ENCODE measurements at regions not wholly inside any gene's neighbourhood (a gene's known extent, or its start where the extent isn't known, plus 50 kb on each side); places are given as distances from the start of the nearest gene placed in this dataset.
"Not testable (repeated sequence)": the region's sequence is repeated elsewhere in the genome, so short reads cannot be mapped to it uniquely, and the experiment has no call there.

DNA sequence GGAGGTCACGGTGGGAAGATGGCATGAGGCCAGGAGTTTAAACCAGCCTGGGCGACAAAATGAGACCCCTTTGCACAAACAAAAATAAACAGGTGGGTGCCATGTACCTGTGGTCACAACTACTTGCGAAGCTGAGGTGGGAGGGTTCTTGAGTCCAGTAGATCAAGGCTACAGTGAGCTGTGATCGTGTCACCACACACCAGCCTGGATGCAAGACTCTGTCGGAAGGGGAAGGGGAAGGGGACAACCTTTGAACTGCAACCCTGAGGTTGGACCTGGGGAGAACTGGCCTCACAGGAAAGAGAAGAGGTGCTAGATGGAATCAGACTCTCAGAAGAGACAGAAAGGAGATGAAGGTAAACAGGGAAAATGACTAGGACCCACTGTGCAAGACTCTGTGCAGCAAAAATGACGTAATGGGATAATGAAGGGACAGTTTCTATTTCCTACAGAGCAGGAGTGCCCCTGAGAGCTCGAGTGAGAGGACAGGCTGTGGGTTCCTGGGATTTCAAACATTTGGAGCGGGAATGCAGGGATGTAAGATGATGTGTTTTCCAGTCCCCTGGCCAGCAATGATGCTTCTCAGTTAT is 131.0 kb upstream of the GRK3 start:
- not testable (repeated sequence) for H3K36me3 ChIP-seq (ENCODE audit: control insufficient read depth, insufficient read depth, low read length); DNase-seq; H3K4me1 ChIP-seq (ENCODE audit: control insufficient read depth, insufficient read depth, low read length); H3K9me3 ChIP-seq (replicated peaks; ENCODE audit: control insufficient read depth, low read depth, low read length); H3K27me3 ChIP-seq (ENCODE audit: control insufficient read depth, insufficient read depth, low read length); H3K27ac ChIP-seq (ENCODE audit: low read length); H3K4me3 ChIP-seq (ENCODE audit: low read length)
- 47% methylated on average over 4 of the region's 8 CpGs for WGBS (ENCODE audit: insufficient coverage)

DNA sequence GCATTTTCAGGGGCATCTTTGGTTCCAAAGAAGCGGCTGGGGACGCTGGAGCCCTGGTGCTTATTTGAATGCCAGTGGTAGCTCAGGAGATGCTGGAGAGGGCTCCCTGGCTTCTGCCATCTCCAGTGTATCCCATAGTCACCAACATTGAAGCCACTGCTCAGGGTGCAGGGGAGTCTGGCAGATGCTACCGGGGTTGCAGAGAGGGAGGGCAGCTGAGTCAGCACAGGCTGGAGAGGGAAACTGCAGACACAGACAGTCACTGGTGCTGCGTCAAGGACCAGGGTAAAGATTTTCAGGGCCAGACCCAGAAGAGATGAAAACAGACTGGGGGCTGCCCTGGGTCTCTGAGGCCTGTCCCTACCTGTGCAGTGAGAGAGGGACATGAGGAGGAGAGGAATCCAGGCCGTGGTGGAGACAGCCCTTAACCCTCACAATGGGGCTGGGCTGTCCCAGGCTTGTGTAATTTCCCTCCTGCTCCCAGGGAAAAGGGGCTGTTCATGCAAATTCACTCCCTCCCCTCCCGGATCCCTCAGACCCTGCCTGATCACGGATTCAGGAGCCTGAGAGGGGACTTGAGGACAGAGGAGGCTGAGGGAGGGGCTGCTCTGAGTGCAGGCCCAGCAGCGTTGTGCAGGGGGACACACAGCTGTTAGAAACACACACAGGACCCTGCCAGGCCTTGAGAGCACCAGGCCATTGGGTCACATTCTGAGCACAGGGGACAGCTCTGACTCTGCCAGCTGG is 126.9 kb upstream of the GRK3 start:
- H3K4me1 ChIP-seq (ENCODE audit: control insufficient read depth, insufficient read depth, low read length) = no peaks in the 10 kb centered on the region
- WGBS (ENCODE audit: insufficient coverage) = 44% methylated on average over 3 of the region's 8 CpGs
- no peaks in the 10 kb centered on the region for H3K27me3 ChIP-seq (ENCODE audit: control insufficient read depth, insufficient read depth, low read length)
- no peak for DNase-seq
- no peak overlapping the region for H3K4me3 ChIP-seq (ENCODE audit: low read length)
- no peak overlapping the region for H3K27ac ChIP-seq (ENCODE audit: low read length)
- no peaks in the 10 kb centered on the region for H3K36me3 ChIP-seq (ENCODE audit: control insufficient read depth, insufficient read depth, low read length)
- H3K9me3 ChIP-seq (replicated peaks; ENCODE audit: control insufficient read depth, low read depth, low read length) = no peaks in the 10 kb centered on the region

DNA sequence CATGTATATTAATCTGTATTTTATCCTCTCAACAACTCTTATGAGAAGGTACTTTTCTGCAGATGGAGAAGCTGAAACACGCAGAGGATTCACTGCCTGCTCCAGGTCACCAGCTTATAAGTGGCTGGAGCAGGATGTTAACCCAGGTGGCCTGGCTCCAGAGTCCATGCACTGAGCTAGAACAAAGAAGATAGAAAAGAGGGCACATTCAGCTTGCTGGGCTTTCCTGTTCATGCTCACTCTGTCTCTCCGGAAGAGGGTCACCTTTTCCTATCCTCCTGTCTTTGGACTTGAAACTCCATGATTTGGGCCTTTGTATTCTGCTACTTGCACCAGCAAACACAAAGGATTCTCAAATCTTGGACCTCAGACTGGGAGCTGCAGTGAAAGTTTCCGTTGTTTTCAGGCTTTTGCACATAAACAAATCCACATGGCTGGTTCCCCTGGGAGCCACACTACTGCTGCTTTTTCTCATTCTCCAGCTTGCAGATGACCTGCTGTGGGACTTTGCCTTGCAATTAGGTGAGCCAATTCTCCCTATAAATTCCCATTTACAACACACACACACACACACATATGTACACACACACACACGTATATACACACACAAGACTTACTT is 117.3 kb upstream of the GRK3 start:
- H3K9me3 ChIP-seq (replicated peaks; ENCODE audit: control insufficient read depth, low read depth, low read length) = no peaks in the 10 kb centered on the region
- WGBS (ENCODE audit: insufficient coverage) = 24% methylated on average over 3 of the region's 4 CpGs
- H3K36me3 ChIP-seq (ENCODE audit: control insufficient read depth, insufficient read depth, low read length) = peaks cover 5% of the 10 kb centered on the region
- H3K4me3 ChIP-seq (ENCODE audit: low read length) = no peak overlapping the region
- H3K27me3 ChIP-seq (ENCODE audit: control insufficient read depth, insufficient read depth, low read length) = no peaks in the 10 kb centered on the region
- DNase-seq = peak; percentile 92
- peaks cover 7% of the 10 kb centered on the region for H3K4me1 ChIP-seq (ENCODE audit: control insufficient read depth, insufficient read depth, low read length)
- peak overlapping the region; percentile 70 for H3K27ac ChIP-seq (ENCODE audit: low read length)

DNA sequence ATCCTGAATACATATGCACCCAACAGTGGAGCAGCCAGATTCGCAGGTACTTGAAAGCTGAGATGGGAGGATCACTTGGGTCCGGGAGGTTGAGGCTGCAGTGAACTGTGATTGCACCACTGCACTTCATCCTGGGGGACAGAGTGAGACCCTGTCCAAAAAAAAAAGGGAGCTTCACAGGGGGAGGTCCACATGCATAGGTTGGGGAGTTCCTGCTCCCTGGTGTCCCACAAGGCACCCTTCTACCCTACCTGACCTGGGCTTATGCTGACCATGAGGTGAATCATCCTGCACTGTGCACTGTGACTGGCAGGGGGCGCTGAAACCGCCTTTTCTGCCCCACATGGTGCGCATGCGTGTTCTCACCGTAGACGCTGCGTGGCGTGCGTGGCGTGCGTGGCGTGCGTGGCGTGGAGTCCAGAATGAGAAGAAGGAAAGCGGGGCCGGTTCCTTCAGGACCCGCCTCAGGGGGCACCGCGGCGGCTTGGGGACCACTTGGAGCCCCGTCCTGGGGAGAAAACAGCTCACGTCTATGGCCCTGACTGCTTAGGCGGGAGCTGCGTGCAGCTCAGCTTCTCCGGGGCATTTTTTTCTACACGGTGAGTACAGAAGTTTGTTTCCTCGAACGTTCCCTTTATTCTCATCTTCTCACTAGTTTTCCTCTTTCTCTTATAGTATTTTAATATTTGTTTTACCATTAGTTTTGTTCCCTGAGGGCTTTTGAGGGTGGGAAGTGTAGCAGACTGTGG is 116.6 kb upstream of the GRK3 start:
- H3K9me3 ChIP-seq (replicated peaks; ENCODE audit: control insufficient read depth, low read depth, low read length) = no peaks in the 10 kb centered on the region
- peaks cover 7% of the 10 kb centered on the region for H3K4me1 ChIP-seq (ENCODE audit: control insufficient read depth, insufficient read depth, low read length)
- DNase-seq = peak; percentile 91
- peaks cover 5% of the 10 kb centered on the region for H3K36me3 ChIP-seq (ENCODE audit: control insufficient read depth, insufficient read depth, low read length)
- peak overlapping the region; percentile 66 for H3K4me3 ChIP-seq (ENCODE audit: low read length)
- 6% methylated on average over 23 of the region's 30 CpGs for WGBS (ENCODE audit: insufficient coverage)
- H3K27me3 ChIP-seq (ENCODE audit: control insufficient read depth, insufficient read depth, low read length) = no peaks in the 10 kb centered on the region
- H3K27ac ChIP-seq (ENCODE audit: low read length) = peak overlapping the region; percentile 70

DNA sequence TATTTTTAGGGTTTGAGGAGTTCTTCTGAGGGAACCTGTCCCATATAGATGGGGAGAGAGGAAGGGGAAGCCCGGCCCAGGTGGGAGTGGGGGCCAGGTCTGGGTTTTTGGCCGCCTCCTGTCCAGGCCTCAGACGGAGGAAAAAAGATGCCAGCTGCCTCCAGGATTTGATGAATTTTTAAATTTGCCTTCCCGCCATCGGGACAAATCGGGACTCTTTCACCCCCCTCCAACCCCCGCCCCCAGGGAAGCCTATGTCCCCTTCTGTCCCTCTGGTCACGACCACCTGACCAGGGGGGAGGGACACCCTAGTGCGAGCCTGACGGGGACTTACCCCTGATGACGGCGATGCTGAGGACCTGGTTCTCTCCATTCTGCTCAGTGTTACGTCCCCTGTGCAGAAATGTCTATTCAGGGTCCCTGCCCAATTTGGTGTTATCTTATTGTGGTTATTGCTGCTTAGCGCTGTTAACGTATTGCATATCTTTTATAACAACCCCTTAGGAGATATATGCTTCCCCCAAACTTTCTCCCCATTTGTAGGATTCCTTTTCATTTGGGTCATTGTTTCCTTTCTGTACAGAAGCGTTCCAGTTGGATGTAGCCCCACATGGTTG is 115.9 kb upstream of the GRK3 start:
- Histone ChIP-seq H3K27ac (ENCODE audit: low read length) (peak overlapping the region; percentile 70), H3K9me3 (replicated peaks; ENCODE audit: control insufficient read depth, low read depth, low read length) (no peaks in the 10 kb centered on the region), H3K4me1 (ENCODE audit: control insufficient read depth, insufficient read depth, low read length) (peaks cover 7% of the 10 kb centered on the region), H3K36me3 (ENCODE audit: control insufficient read depth, insufficient read depth, low read length) (peaks cover 9% of the 10 kb centered on the region), H3K4me3 (ENCODE audit: low read length) (peak overlapping the region; percentile 66), H3K27me3 (ENCODE audit: control insufficient read depth, insufficient read depth, low read length) (no peaks in the 10 kb centered on the region)
- DNase-seq = peak; percentile 46
- WGBS (ENCODE audit: insufficient coverage) = 0% methylated on average over 1 of the region's 16 CpGs

DNA sequence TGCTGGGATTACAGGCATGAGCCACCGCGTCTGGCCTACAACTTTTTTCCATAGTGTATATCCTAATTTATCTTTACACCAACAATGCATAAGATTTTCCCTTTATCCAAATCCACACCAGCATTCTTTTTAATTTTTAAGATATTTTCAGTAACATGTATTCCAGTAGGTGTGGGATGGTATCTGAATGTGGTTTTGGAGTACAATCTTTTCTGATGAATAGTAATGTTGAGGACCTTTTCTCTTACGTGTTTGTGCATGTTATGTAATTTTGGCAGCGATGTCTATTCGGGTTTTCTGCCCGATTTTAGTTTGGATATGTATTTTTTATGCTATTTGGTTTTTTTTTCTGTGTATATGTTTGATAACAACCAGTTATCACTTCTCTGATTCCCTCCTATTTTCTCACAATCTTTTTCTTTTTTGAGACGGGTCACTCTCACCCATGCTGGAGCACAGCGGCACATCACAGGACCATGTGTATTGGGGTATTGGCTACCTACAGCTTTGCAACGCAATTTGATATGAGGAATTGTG is 114.6 kb upstream of the GRK3 start:
- peaks cover 7% of the 10 kb centered on the region for H3K4me1 ChIP-seq (ENCODE audit: control insufficient read depth, insufficient read depth, low read length)
- peaks cover 12% of the 10 kb centered on the region for H3K36me3 ChIP-seq (ENCODE audit: control insufficient read depth, insufficient read depth, low read length)
- WGBS (ENCODE audit: insufficient coverage) = 81% methylated on average over 5 of the region's 9 CpGs
- H3K27ac ChIP-seq (ENCODE audit: low read length) = no peak overlapping the region
- no peaks in the 10 kb centered on the region for H3K27me3 ChIP-seq (ENCODE audit: control insufficient read depth, insufficient read depth, low read length)
- H3K9me3 ChIP-seq (replicated peaks; ENCODE audit: control insufficient read depth, low read depth, low read length) = no peaks in the 10 kb centered on the region
- no peak for DNase-seq
- H3K4me3 ChIP-seq (ENCODE audit: low read length) = no peak overlapping the region

DNA sequence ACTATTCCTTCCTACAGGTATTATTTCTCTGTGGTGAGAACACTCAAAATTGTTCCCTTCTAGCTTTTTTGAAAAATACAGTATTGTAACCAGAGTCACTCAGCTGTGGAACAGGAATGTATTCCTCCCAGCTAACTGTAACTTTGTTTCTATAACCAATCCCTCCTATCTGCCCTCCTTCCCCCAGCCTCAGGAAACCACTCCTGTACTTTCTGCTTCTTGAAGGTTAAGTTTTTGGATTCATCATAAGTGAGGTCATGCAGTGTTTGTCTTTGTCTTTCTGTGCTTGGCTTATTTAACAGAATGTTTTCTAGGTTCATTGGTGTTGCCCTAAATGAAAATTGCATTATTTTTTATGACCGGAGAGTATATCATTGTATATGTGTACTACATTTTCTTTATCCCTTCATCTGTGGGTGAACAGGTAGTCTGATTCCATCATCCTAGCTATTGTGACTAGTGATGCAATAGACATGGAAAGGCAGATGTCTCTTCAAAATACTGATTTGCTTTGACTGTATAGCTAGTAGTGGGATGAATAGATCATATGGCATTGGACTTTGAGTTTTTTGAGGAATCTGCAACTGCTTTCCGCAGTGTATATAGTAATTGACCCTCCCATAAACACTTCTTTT is 112.9 kb upstream of the GRK3 start:
- DNase-seq = no peak
- Histone ChIP-seq H3K4me3 (ENCODE audit: low read length) (no peak overlapping the region), H3K27me3 (ENCODE audit: control insufficient read depth, insufficient read depth, low read length) (no peaks in the 10 kb centered on the region), H3K27ac (ENCODE audit: low read length) (no peak overlapping the region), H3K36me3 (ENCODE audit: control insufficient read depth, insufficient read depth, low read length) (peaks cover 19% of the 10 kb centered on the region), H3K9me3 (replicated peaks; ENCODE audit: control insufficient read depth, low read depth, low read length) (no peaks in the 10 kb centered on the region), H3K4me1 (ENCODE audit: control insufficient read depth, insufficient read depth, low read length) (peaks cover 7% of the 10 kb centered on the region)
- no CpG with 5 or more reads among the region's 2 CpGs for WGBS (ENCODE audit: insufficient coverage)

DNA sequence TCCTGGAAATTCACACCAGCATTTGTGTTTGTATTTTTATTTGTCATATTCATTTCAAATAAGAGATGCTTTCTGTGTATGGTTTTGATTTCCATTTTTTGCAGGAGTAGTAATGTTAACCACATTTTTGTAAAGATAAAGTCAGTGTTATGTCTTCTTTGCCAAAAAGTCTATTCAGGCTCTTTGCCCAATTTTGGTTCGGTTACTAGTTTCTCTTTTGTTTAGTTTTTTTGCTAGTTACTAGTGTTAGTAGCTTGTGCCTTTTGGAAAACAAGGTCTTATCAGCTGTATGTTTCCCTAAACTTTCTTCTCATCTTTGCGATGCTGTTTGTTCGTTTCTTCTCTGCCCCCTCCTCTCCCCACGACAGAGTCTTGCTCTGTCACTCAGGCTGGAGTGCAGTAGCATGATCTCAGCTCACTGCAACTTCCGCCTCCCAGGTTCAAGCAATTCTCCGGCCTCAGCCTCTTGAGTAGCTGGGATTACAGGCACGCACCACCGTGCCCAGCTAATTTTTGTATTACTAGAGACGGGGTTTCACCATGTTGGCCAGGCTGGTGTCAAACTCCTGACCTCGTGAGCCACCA is 112.3 kb upstream of the GRK3 start:
- no peak for DNase-seq
- Histone ChIP-seq H3K4me1 (ENCODE audit: control insufficient read depth, insufficient read depth, low read length) (peaks cover 6% of the 10 kb centered on the region), H3K27ac (ENCODE audit: low read length) (no peak overlapping the region), H3K4me3 (ENCODE audit: low read length) (no peak overlapping the region), H3K9me3 (replicated peaks; ENCODE audit: control insufficient read depth, low read depth, low read length) (no peaks in the 10 kb centered on the region), H3K36me3 (ENCODE audit: control insufficient read depth, insufficient read depth, low read length) (peaks cover 21% of the 10 kb centered on the region), H3K27me3 (ENCODE audit: control insufficient read depth, insufficient read depth, low read length) (no peaks in the 10 kb centered on the region)
- 72% methylated on average over 9 of the region's 10 CpGs for WGBS (ENCODE audit: insufficient coverage)

DNA sequence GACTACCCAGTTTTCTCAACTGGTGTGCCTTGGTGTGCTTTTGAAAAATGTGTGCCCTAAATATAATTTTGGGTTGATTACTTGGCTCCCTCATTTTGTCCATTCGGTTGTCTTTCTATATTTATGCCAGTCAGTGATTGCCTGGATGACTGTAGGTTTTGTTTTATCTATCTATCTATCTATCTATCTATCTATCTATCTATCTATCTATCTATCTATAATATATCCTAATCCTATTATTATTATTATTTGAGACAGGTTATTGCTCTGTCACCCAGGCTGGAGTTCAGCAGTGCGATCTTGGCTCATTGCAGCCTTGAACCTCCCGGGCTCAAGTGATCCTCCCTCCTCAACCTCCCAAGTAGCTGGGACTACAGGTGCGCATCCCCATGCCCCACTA is 111.4 kb upstream of the GRK3 start:
- H3K27me3 ChIP-seq (ENCODE audit: control insufficient read depth, insufficient read depth, low read length) = no peaks in the 10 kb centered on the region
- no peak overlapping the region for H3K27ac ChIP-seq (ENCODE audit: low read length)
- H3K4me1 ChIP-seq (ENCODE audit: control insufficient read depth, insufficient read depth, low read length) = no peaks in the 10 kb centered on the region
- peaks cover 21% of the 10 kb centered on the region for H3K36me3 ChIP-seq (ENCODE audit: control insufficient read depth, insufficient read depth, low read length)
- H3K4me3 ChIP-seq (ENCODE audit: low read length) = no peak overlapping the region
- H3K9me3 ChIP-seq (replicated peaks; ENCODE audit: control insufficient read depth, low read depth, low read length) = no peaks in the 10 kb centered on the region
- no CpG with 5 or more reads among the region's 4 CpGs for WGBS (ENCODE audit: insufficient coverage)
- no peak for DNase-seq
